Suprapubic skin (tissue), 3 donors: ENCODE measurements at regions not wholly inside any gene's neighbourhood (a gene's known extent, or its start where the extent isn't known, plus 50 kb on each side); places are given as distances from the start of the nearest gene placed in this dataset.

Experiments
- POLR2A ChIP-seq, 2 donors: fragments of 450-650 bp; IDR thresholded peaks; one replicate each; pipeline ENCODE4 v1.6.1; 2017; ENCODE audit warnings: antibody characterized with exemption in 2 of 2, mild to moderate bottlenecking in 2 of 2, moderate library complexity in 2 of 2
- TF ChIP-seq, protein P1 (sequence below), 2 donors: fragments of 200-600 bp in 1 of 2; fragments of 450-650 bp in 1 of 2; sonication (generic) in 1 of 2; IDR thresholded peaks; one replicate each; pipeline ENCODE4 v1.5.1; 2016 to 2019; ENCODE audit warnings: antibody characterized with exemption in 2 of 2, mild to moderate bottlenecking in 1 of 2, moderate library complexity in 1 of 2

DNA sequence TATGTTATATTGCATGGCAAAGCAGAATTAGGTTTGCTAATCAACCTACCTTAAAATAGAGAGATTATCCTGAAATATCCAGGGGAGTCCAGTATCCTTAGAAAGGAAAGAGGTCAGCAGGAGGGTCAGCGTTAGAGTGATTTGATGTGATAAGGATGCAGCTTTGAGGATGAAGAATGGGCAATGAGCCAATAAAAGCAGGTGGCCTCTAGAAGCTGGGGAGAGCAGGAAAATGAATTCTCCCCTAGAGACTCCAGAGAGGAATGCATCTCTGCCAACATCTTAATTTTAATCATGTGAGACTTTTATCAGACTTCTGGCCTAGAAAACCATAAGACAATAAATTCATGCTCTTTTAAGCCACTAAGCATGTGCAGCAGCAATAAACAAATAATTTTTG, 65.7 kb upstream of the SYK start:
- TF ChIP-seq, protein P1, sequence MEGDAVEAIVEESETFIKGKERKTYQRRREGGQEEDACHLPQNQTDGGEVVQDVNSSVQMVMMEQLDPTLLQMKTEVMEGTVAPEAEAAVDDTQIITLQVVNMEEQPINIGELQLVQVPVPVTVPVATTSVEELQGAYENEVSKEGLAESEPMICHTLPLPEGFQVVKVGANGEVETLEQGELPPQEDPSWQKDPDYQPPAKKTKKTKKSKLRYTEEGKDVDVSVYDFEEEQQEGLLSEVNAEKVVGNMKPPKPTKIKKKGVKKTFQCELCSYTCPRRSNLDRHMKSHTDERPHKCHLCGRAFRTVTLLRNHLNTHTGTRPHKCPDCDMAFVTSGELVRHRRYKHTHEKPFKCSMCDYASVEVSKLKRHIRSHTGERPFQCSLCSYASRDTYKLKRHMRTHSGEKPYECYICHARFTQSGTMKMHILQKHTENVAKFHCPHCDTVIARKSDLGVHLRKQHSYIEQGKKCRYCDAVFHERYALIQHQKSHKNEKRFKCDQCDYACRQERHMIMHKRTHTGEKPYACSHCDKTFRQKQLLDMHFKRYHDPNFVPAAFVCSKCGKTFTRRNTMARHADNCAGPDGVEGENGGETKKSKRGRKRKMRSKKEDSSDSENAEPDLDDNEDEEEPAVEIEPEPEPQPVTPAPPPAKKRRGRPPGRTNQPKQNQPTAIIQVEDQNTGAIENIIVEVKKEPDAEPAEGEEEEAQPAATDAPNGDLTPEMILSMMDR (IDR thresholded peaks at IDR 0.05): no peak
- TF ChIP-seq POLR2A (IDR thresholded peaks at IDR 0.05): no peak
